ENCODE measurements at regions not wholly inside any gene's neighbourhood (a gene's known extent, or its start where the extent isn't known, plus 50 kb on each side); places are given as distances from the start of the nearest gene placed in this dataset.
A peak's percentile ranks its signal among the peaks of the same experiment; 100 is the strongest.

GRCh38 chr2:240247868-240248720 is 107.6 kb upstream of the OTOS start:
- Histone ChIP-seq H3K23ac (ENCODE audit: insufficient read length) (no peak overlapping the region), H3K56ac (replicated peaks; ENCODE audit: insufficient read length, low read depth, low read length) (no peak overlapping the region), H3K27me3 (replicated peaks in 1 of 4; ENCODE audit: control insufficient read depth in 3 of 4, extremely low read depth in 1 of 4, insufficient read depth in 3 of 4, low read length in 3 of 4) (no peaks in the 10 kb centered on the region), H2AFZ (ENCODE audit: low read length) (no peak overlapping the region), H4K20me1 (replicated peaks in 1 of 2; ENCODE audit: control insufficient read depth in 1 of 2, insufficient read depth in 2 of 2, low read length in 2 of 2) (no peaks in the 10 kb centered on the region), H2BK12ac (ENCODE audit: low read depth, low read length) (no peak overlapping the region), H3K23me2 (ENCODE audit: low read depth, low read length) (no peaks in the 10 kb centered on the region), H2BK5ac (ENCODE audit: low read depth, low read length) (no peak overlapping the region), H3K79me1 (ENCODE audit: low read depth, low read length) (no peaks in the 10 kb centered on the region), H3K14ac (ENCODE audit: insufficient read length) (no peak overlapping the region), H3K4ac (replicated peaks; ENCODE audit: insufficient read length, low read depth, low read length) (no peak overlapping the region), H2BK120ac (replicated peaks; ENCODE audit: low read depth, low read length) (no peak overlapping the region), H3K18ac (ENCODE audit: extremely low read depth, low read length) (no peak overlapping the region), H2AK5ac (ENCODE audit: low read depth, low read length) (no peak overlapping the region), H2BK20ac (ENCODE audit: low read length) (no peak overlapping the region), H3K9ac (replicated peaks in 1 of 4; ENCODE audit: extremely low read depth in 1 of 4, low read depth in 3 of 4, low read length in 3 of 4) (no peak overlapping the region), H3K4me1 (replicated peaks in 1 of 4; ENCODE audit: control insufficient read depth in 3 of 4, insufficient read depth in 4 of 4, low read length in 3 of 4) (peaks cover 0 to 19% (median 0%) of the 10 kb centered on the region in 4 experiments; a peak in 4 of 7 replicates), H3K36me3 (ENCODE audit: control insufficient read depth in 2 of 4, insufficient read depth in 4 of 4, low read length in 3 of 4) (no peaks in the 10 kb centered on the region), H3K4me2 (ENCODE audit: insufficient read depth in 1 of 2, low read depth in 2 of 2, low read length in 2 of 2) (no peak overlapping the region), H4K5ac (ENCODE audit: insufficient read length, low read depth, low read length) (no peak overlapping the region), H3K79me2 (ENCODE audit: control insufficient read depth in 1 of 2, insufficient read depth in 2 of 2, low read length in 2 of 2) (no peaks in the 10 kb centered on the region), H3K4me3 (ENCODE audit: extremely low read depth in 1 of 4, insufficient read depth in 2 of 4, low read depth in 3 of 4, low read length in 4 of 4) (no peak overlapping the region), H4K8ac (ENCODE audit: extremely low read depth, insufficient read depth, low read length) (peak overlapping the region; percentile 14; the same call in 1 of the 2 replicates), H4K91ac (replicated peaks; ENCODE audit: insufficient read length, low read length) (no peak overlapping the region), H3K27ac (ENCODE audit: low read depth, low read length) (no peak overlapping the region), H2BK15ac (ENCODE audit: low read length) (no peak overlapping the region), H3K9me3 (ENCODE audit: insufficient read depth in 2 of 2, low read depth in 1 of 2, low read length in 1 of 2) (no peaks in the 10 kb centered on the region)
- FAIRE-seq (no peak), DNase-seq (ENCODE audit: low read depth in 1 of 2, low spot score in 2 of 2) (no peak)
- TF ChIP-seq KDM1A (IDR thresholded peaks at IDR 0.05; ENCODE audit: borderline replicate concordance, low read length) = no peak
- no peak for TF ChIP-seq JUN (IDR thresholded peaks at IDR 0.05; ENCODE audit: low read depth, low read length)
- TF ChIP-seq GABPA (IDR thresholded peaks at IDR 0.05; ENCODE audit: borderline replicate concordance, insufficient read depth, low read length) = no peak
- TF ChIP-seq TCF12 (IDR thresholded peaks at IDR 0.05; ENCODE audit: low read depth, low read length) = no peak
- TF ChIP-seq RNF2 (IDR thresholded peaks at IDR 0.05; ENCODE audit: borderline replicate concordance, low read depth, low read length, missing control alignments, poor library complexity, severe bottlenecking) = no peak
- TF ChIP-seq SRF (IDR thresholded peaks at IDR 0.05; ENCODE audit: low read depth, low read length) = no peak
- TF ChIP-seq SIN3A (conservative IDR thresholded peaks at IDR 0.05 in 1 of 2, IDR thresholded peaks at IDR 0.05 in 1 of 2; ENCODE audit: low read depth in 1 of 2, low read length in 2 of 2) = no peak
- ChIA-PET POLR2A (ENCODE audit: partially characterized antibody) (no interaction called here), CTCF (ENCODE audit: partially characterized antibody) (no interaction called here)
- WGBS, 2 experiments (ENCODE audit: extremely low coverage in 1 of 2, insufficient coverage in 1 of 2, insufficient read length in 1 of 2, insufficient replicate concordance in 2 of 2, low coverage in 1 of 2, low lambda C conversion rate in 2 of 2, missing lambda C conversion rate in 1 of 2) = 90% methylated on average over 16 of the region's 17 CpGs; no CpG with 5 or more reads in 1 of the 2 experiments

Data from H1 (cell line).